ENCODE measurements at regions not wholly inside any gene's neighbourhood (a gene's known extent, or its start where the extent isn't known, plus 50 kb on each side); places are given as distances from the start of the nearest gene placed in this dataset.

DNA sequence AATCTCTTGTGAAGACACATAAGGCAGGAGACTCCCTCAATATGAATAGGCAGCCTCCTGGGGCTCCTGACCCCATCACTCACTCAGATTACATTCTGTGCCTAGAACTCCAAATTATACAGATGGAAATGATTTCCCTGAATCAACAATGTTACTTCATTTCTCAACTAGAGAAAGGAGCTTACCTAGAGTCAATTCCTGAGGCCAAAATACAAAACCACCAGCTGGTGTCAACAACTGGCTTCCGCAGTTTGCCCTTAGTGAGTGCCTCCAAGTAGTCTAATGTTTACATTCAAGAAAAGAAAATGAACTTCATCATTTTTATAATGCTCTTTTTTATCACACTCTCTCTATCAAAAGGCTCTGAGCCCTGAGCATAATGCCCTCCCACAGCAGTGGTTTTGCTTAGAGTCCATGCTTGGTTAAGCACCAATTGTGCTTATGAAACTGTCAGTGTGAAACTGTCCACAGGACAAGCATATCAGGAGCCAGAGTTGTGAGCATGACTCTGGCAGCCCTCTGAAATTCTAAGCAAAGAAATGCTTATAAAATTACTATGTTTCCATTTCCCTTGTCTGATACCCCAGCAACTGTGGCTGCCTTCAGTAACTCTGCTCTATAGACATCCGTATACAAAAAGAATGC is 305.7 kb upstream of the PKDCC start:
- TF ChIP-seq ZNF274 (IDR thresholded peaks at IDR 0.05; ENCODE audit: low read depth, low read length) (no peak), SUZ12 (IDR thresholded peaks at IDR 0.05; ENCODE audit: extremely low read depth, insufficient read depth, insufficient read length) (no peak)

All from NT2/D1 (cell line).